Hepatocyte (in vitro differentiated cells): ENCODE measurements at regions not wholly inside any gene's neighbourhood (a gene's known extent, or its start where the extent isn't known, plus 50 kb on each side); places are given as distances from the start of the nearest gene placed in this dataset.

Experiments
- CTCF ChIP-seq: fragments of 200-600 bp; sonication (generic); IDR thresholded peaks from 2 replicates; pipeline ENCODE4 v1.5.1; 2016; ENCODE audit warnings: antibody characterized with exemption, mild to moderate bottlenecking; ENCODE audit not compliant: poor library complexity
- EZH2 ChIP-seq: fragments of 200-600 bp; sonication (generic); IDR thresholded peaks from 2 replicates; pipeline ENCODE4 v1.6.1; 2016; ENCODE audit warnings: antibody characterized with exemption, mild to moderate bottlenecking, borderline replicate concordance
- EZH2phosphoT487 ChIP-seq: fragments of 200-600 bp; sonication (generic); IDR thresholded peaks from one replicate; pipeline ENCODE4 v1.6.1; 2018; ENCODE audit warnings: antibody characterized with exemption, mild to moderate bottlenecking, low read depth, moderate library complexity; ENCODE audit not compliant: unreplicated experiment, severe bottlenecking

- TF ChIP-seq CTCF (no peak), EZH2phosphoT487 (no peak), EZH2 (no peak)
Observed at GRCh38 chr6:98644063-98644462, 190.3 kb upstream of the POU3F2 start.
